ENCODE measurements at regions not wholly inside any gene's neighbourhood (a gene's known extent, or its start where the extent isn't known, plus 50 kb on each side); places are given as distances from the start of the nearest gene placed in this dataset.

GRCh38 chr2:104361414-104361813, 492.5 kb upstream of the POU3F3 start:
- TF ChIP-seq, protein P1, sequence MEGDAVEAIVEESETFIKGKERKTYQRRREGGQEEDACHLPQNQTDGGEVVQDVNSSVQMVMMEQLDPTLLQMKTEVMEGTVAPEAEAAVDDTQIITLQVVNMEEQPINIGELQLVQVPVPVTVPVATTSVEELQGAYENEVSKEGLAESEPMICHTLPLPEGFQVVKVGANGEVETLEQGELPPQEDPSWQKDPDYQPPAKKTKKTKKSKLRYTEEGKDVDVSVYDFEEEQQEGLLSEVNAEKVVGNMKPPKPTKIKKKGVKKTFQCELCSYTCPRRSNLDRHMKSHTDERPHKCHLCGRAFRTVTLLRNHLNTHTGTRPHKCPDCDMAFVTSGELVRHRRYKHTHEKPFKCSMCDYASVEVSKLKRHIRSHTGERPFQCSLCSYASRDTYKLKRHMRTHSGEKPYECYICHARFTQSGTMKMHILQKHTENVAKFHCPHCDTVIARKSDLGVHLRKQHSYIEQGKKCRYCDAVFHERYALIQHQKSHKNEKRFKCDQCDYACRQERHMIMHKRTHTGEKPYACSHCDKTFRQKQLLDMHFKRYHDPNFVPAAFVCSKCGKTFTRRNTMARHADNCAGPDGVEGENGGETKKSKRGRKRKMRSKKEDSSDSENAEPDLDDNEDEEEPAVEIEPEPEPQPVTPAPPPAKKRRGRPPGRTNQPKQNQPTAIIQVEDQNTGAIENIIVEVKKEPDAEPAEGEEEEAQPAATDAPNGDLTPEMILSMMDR (IDR thresholded peaks at IDR 0.05), result no peak
- TF ChIP-seq POLR2A (IDR thresholded peaks at IDR 0.05), result no peak
